Ishikawa (cell line): ENCODE measurements at regions not wholly inside any gene's neighbourhood (a gene's known extent, or its start where the extent isn't known, plus 50 kb on each side); places are given as distances from the start of the nearest gene placed in this dataset.

Source experiments
- CEBPB ChIP-seq: IDR thresholded peaks from 2 replicates; pipeline ENCODE4 v1.6.1; 2012
- CREB1 ChIP-seq: IDR thresholded peaks from 2 replicates; pipeline ENCODE4 v1.6.1; 2012; ENCODE audit warnings: low read depth
- EGR1 ChIP-seq: IDR thresholded peaks from 2 replicates; pipeline ENCODE4 v1.6.1; 2012
- EP300 ChIP-seq: IDR thresholded peaks from 2 replicates; pipeline ENCODE4 v1.6.1; 2012; ENCODE audit warnings: borderline replicate concordance
- FOXM1 ChIP-seq: IDR thresholded peaks from 2 replicates; pipeline ENCODE4 v1.6.1; 2012; ENCODE audit warnings: low read depth, borderline replicate concordance
- NFIC ChIP-seq: IDR thresholded peaks from 2 replicates; pipeline ENCODE4 v1.6.1; 2012
- RAD21 ChIP-seq: IDR thresholded peaks from 2 replicates; pipeline ENCODE4 v1.6.1; 2012; ENCODE audit warnings: low read depth
- TAF1 ChIP-seq: IDR thresholded peaks from 2 replicates; pipeline ENCODE4 v1.6.1; 2012; ENCODE audit warnings: low read depth, mild to moderate bottlenecking
- TCF12 ChIP-seq: IDR thresholded peaks from 2 replicates; pipeline ENCODE4 v1.6.1; 2012; ENCODE audit warnings: low read depth
- TEAD4 ChIP-seq: IDR thresholded peaks from 2 replicates; pipeline ENCODE4 v1.6.1; 2012
- USF1 ChIP-seq: IDR thresholded peaks from 2 replicates; pipeline ENCODE4 v1.6.1; 2012
- YY1 ChIP-seq: IDR thresholded peaks from 2 replicates; pipeline ENCODE4 v1.6.1; 2012; ENCODE audit warnings: low read depth
- ZBTB7A ChIP-seq: IDR thresholded peaks from 2 replicates; pipeline ENCODE4 v1.6.1; 2012; ENCODE audit warnings: low read depth
- TF ChIP-seq, protein P1 (sequence below): IDR thresholded peaks from 2 replicates; pipeline ENCODE4 v1.6.1; 2012
- TF ChIP-seq, protein P2 (sequence below): IDR thresholded peaks from 2 replicates; pipeline ENCODE4 v1.6.1; 2012; ENCODE audit warnings: low read depth, mild to moderate bottlenecking

DNA sequence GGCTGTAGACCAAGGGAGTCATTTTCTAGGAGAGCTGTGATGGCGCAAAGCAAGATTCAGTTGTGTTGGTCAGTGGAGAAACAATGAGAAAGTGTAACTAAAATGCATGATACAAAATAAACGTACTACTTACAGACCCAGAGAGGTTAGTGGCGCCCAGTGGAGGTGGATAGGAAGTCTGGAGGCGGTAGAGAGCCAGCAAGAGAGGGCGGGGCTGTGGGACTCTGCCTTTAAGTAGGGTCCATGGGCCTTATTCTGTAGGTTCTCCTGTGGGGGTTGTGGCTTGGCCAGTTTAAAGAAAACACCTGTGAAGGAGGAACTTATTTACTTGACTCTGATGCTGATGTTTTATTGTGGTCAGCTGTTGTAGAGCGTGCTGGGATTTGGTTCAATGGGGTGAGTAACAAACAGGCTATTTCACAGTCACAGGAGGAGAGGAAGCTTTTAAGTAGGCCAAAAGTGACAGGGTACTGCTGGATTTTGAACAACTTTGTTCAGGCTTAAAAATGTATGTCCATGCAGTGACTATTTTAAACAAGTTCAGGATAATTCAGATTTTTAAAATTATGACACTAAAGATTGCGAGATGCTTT lies 1097.7 kb downstream of the TMTC2 start:
- TF ChIP-seq CEBPB (no peak), USF1 (no peak), CREB1 (no peak), EP300 (no peak), TCF12 (no peak)

DNA sequence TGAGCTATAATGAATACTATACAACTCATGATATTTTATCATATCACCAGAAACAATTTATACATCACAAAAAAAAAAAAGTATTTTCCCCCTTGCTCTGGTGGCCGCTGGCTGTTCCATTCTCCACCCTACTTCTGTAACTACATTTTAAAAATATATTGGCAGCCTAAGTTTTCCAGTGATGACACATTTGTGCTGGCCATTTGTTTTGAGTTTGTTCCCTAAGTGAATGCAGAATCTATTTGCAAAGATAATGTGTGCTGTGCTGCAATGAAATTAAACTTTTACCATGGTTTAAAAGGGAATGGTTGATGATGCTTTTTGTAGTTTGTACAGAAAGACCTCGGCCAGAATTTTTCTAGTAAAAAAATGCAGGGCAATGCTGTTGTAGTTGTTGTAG lies 1092.8 kb downstream of the TMTC2 start:
- TF ChIP-seq EGR1, result no peak
- TF ChIP-seq, protein P1, sequence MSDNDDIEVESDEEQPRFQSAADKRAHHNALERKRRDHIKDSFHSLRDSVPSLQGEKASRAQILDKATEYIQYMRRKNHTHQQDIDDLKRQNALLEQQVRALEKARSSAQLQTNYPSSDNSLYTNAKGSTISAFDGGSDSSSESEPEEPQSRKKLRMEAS, result no peak
- TF ChIP-seq NFIC, result no peak
- TF ChIP-seq ZBTB7A, result no peak

- no peak for TF ChIP-seq USF1
- TF ChIP-seq TEAD4, result no peak
- TF ChIP-seq, protein P2, sequence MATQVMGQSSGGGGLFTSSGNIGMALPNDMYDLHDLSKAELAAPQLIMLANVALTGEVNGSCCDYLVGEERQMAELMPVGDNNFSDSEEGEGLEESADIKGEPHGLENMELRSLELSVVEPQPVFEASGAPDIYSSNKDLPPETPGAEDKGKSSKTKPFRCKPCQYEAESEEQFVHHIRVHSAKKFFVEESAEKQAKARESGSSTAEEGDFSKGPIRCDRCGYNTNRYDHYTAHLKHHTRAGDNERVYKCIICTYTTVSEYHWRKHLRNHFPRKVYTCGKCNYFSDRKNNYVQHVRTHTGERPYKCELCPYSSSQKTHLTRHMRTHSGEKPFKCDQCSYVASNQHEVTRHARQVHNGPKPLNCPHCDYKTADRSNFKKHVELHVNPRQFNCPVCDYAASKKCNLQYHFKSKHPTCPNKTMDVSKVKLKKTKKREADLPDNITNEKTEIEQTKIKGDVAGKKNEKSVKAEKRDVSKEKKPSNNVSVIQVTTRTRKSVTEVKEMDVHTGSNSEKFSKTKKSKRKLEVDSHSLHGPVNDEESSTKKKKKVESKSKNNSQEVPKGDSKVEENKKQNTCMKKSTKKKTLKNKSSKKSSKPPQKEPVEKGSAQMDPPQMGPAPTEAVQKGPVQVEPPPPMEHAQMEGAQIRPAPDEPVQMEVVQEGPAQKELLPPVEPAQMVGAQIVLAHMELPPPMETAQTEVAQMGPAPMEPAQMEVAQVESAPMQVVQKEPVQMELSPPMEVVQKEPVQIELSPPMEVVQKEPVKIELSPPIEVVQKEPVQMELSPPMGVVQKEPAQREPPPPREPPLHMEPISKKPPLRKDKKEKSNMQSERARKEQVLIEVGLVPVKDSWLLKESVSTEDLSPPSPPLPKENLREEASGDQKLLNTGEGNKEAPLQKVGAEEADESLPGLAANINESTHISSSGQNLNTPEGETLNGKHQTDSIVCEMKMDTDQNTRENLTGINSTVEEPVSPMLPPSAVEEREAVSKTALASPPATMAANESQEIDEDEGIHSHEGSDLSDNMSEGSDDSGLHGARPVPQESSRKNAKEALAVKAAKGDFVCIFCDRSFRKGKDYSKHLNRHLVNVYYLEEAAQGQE, result no peak
- no peak for TF ChIP-seq TCF12
- no peak for TF ChIP-seq ZBTB7A
- TF ChIP-seq CREB1, result no peak
- TF ChIP-seq EGR1, result no peak
- TF ChIP-seq YY1, result no peak
- TF ChIP-seq EP300, result no peak
- TF ChIP-seq FOXM1, result no peak
Measured at GRCh38 chr12:83769151-83769550, 1082.4 kb downstream of the TMTC2 start.

GRCh38 chr12:83767723-83768122 lies 1081.0 kb downstream of the TMTC2 start:
- no peak for TF ChIP-seq CEBPB
- no peak for TF ChIP-seq FOXM1
- no peak for TF ChIP-seq TAF1
- TF ChIP-seq ZBTB7A, result no peak
- TF ChIP-seq, protein P1, result no peak
- no peak for TF ChIP-seq EP300
- TF ChIP-seq YY1, result no peak
- TF ChIP-seq NFIC, result no peak
- no peak for TF ChIP-seq TCF12
- no peak for TF ChIP-seq CREB1
- TF ChIP-seq TEAD4, result no peak
- TF ChIP-seq USF1, result no peak
- no peak for TF ChIP-seq EGR1
- TF ChIP-seq RAD21, result no peak

- TF ChIP-seq TCF12, result no peak
- TF ChIP-seq, protein P2, result no peak
- no peak for TF ChIP-seq TEAD4
- TF ChIP-seq USF1, result no peak
- TF ChIP-seq ZBTB7A, result no peak
- no peak for TF ChIP-seq RAD21
- TF ChIP-seq FOXM1, result no peak
- TF ChIP-seq EP300, result no peak
- no peak for TF ChIP-seq YY1
- TF ChIP-seq NFIC, result no peak
- no peak for TF ChIP-seq EGR1
- no peak for TF ChIP-seq TAF1
Measured at GRCh38 chr12:83763425-83763824, 1076.7 kb downstream of the TMTC2 start.

GRCh38 chr12:83759906-83760305 lies 1073.2 kb downstream of the TMTC2 start:
- TF ChIP-seq RAD21 (no peak), TCF12 (no peak), EGR1 (no peak)
